ENCODE measurements at regions not wholly inside any gene's neighbourhood (a gene's known extent, or its start where the extent isn't known, plus 50 kb on each side); places are given as distances from the start of the nearest gene placed in this dataset.
A peak's percentile ranks its signal among the peaks of the same experiment; 100 is the strongest.

GRCh38 chr5:17428176-17428800, 69.7 kb upstream of the TAF11L2 start:
- DNase-seq (ENCODE audit: low read depth in 2 of 2), result no peak

- DNase-seq (ENCODE audit: low read depth in 2 of 2), result no peak
These were observed 68.7 kb upstream of the TAF11L2 start for GRCh38 chr5:17429353-17429752.

- DNase-seq (ENCODE audit: low read depth in 2 of 2), result no peak
These were observed 67.8 kb upstream of the TAF11L2 start for GRCh38 chr5:17430241-17430640.

GRCh38 chr5:17431272-17432050, 66.6 kb upstream of the TAF11L2 start:
- no peak for DNase-seq (ENCODE audit: low read depth in 2 of 2)

GRCh38 chr5:17432569-17432968, 65.5 kb upstream of the TAF11L2 start:
- no peak for DNase-seq (ENCODE audit: low read depth in 2 of 2)

- no peak for DNase-seq (ENCODE audit: low read depth in 2 of 2)
These were observed 64.6 kb upstream of the TAF11L2 start for GRCh38 chr5:17433406-17433805.

- DNase-seq (ENCODE audit: low read depth in 2 of 2), result no peak
These were observed 63.0 kb upstream of the TAF11L2 start for GRCh38 chr5:17434982-17435381.

GRCh38 chr5:17436350-17436749, 61.7 kb upstream of the TAF11L2 start:
- DNase-seq (ENCODE audit: low read depth in 2 of 2), result no peak

- peak in 1 of 2 donors; percentile 15 for DNase-seq (ENCODE audit: low read depth in 2 of 2)
These were observed 61.2 kb upstream of the TAF11L2 start for GRCh38 chr5:17436761-17437221.

GRCh38 chr5:17438027-17438426, 60.0 kb upstream of the TAF11L2 start:
- no peak for DNase-seq (ENCODE audit: low read depth in 2 of 2)

- DNase-seq (ENCODE audit: low read depth in 2 of 2), result no peak
These were observed 58.1 kb upstream of the TAF11L2 start for GRCh38 chr5:17439956-17440355.

GRCh38 chr5:17440766-17441165, 57.3 kb upstream of the TAF11L2 start:
- no peak for DNase-seq (ENCODE audit: low read depth in 2 of 2)

GRCh38 chr5:17441351-17441750, 56.7 kb upstream of the TAF11L2 start:
- no peak for DNase-seq (ENCODE audit: low read depth in 2 of 2)

GRCh38 chr5:17443333-17444130, 54.5 kb upstream of the TAF11L2 start:
- DNase-seq (ENCODE audit: low read depth in 2 of 2), result no peak

- DNase-seq (ENCODE audit: low read depth in 2 of 2), result no peak
These were observed 53.5 kb upstream of the TAF11L2 start for GRCh38 chr5:17444496-17444895.

GRCh38 chr5:17445185-17445584, 52.8 kb upstream of the TAF11L2 start:
- no peak for DNase-seq (ENCODE audit: low read depth in 2 of 2)
